ENCODE measurements at regions not wholly inside any gene's neighbourhood (a gene's known extent, or its start where the extent isn't known, plus 50 kb on each side); places are given as distances from the start of the nearest gene placed in this dataset.
"Not testable (repeated sequence)": the region's sequence is repeated elsewhere in the genome, so short reads cannot be mapped to it uniquely, and the experiment has no call there.

- DNase-seq (ENCODE audit: low read depth), result no peak
These were observed 162.1 kb downstream of the GLUL start for GRCh38 chr1:182229451-182229850.

GRCh38 chr1:182227864-182228547 is 163.6 kb downstream of the GLUL start:
- DNase-seq (ENCODE audit: low read depth), result no peak

GRCh38 chr1:182226618-182227017 is 165.0 kb downstream of the GLUL start:
- DNase-seq (ENCODE audit: low read depth), result no peak

GRCh38 chr1:182225755-182226154 is 164.2 kb upstream of the ZNF648 start:
- not testable (repeated sequence) for DNase-seq (ENCODE audit: low read depth)

- not testable (repeated sequence) for DNase-seq (ENCODE audit: low read depth)
These were observed 160.5 kb upstream of the ZNF648 start for GRCh38 chr1:182221990-182222389.

GRCh38 chr1:182221367-182221766 is 159.9 kb upstream of the ZNF648 start:
- DNase-seq (ENCODE audit: low read depth), result not testable (repeated sequence)

- no peak for DNase-seq (ENCODE audit: low read depth)
These were observed 156.5 kb upstream of the ZNF648 start for GRCh38 chr1:182217967-182218366.

- DNase-seq (ENCODE audit: low read depth), result no peak
These were observed 155.6 kb upstream of the ZNF648 start for GRCh38 chr1:182217071-182217470.

DNA sequence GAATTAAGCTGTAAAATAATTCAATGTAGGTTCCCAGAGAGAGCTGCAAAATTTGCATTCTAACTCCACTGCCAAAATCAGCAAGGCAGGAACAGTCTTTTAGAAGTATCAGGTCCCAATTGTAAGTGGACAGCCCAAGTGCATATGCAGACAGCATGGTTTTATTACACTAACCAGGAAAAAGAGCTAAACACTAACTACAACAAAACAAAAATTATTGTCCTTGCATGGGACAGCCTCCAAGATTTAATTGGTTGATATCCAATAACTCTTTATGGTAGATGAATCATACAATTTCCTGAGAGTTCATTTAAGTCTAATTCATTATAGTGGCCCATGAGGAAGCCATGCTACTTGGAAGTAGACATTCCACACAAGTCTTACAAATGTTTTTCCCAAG is 154.3 kb upstream of the ZNF648 start:
- DNase-seq (ENCODE audit: low read depth), result no peak

DNA sequence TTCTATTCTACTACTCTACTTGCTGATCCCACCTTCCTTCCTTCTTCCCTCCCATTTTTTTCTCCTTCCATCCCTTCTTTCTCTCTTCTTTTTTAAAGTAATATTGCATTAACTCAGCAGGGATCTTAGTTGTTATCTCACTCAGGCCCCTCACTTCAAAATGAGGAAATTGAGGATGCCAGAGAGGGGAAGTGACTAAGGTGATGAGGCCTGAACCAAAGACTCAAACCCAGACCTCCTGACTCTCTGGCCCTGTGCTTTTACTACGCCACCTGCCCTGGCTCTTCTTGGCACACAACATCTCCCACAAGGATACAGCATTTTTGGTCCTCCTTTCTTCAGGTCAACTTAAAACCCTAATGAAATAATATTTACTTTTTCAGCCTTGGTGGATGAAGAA is 151.7 kb upstream of the ZNF648 start:
- no peak for DNase-seq (ENCODE audit: low read depth)

DNA sequence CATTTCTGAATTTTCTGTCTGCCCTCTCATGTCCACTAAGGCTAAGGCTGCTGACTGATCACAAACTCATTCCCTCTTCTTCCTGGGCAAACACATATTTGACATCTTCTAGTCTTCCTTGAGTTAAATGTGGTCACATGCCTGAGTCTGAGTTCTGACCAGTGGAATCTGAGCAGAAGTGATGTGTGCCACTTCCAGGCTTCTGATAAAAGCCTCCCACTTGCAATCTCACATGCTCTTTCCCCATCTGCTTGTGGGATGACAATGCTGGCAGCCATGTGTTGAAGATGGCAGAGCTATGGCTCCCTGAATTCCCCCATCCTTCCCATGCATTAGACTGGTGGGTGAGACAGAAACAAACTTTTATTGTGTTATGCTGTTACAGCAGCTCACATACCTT is 149.9 kb upstream of the ZNF648 start:
- no peak for DNase-seq (ENCODE audit: low read depth)

DNA sequence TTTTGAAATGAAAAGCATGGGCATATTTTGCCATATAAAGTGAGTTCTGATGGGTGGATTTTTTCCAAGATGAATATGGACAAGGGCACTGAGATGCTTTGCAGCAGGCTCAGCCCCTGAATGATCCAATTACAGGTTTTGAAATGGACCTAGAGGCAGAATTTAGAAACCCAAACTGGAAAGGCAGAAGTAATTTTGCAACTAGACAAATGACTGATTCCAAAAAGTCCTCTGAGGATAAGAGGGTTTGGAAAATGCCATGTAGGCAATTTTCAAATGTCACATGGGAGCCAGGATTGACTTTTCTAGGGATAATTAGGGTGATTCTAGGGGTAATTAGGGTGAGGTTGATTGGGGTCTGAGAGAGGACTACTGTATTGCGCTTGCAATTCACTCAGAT is 148.9 kb upstream of the ZNF648 start:
- DNase-seq (ENCODE audit: low read depth), result no peak

DNA sequence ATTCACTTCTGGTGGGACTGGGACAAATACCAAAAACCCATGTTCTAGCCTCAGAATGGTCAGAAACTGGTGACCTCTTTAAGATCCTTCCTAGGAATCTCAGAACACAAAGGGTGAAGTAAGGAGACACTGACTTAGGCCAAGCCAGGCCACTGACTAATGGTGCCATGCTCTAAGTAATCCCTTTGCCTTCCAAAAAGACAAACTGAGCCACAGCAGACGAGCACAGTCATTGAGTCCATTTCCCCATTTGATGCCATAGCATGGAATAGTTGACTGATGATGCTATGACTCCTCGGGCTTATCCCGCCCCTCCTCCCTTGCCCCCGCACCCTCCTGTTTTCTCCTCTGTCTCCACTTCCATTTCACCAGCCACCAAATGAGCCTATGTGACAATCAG is 145.8 kb upstream of the ZNF648 start:
- DNase-seq (ENCODE audit: low read depth), result no peak

DNA sequence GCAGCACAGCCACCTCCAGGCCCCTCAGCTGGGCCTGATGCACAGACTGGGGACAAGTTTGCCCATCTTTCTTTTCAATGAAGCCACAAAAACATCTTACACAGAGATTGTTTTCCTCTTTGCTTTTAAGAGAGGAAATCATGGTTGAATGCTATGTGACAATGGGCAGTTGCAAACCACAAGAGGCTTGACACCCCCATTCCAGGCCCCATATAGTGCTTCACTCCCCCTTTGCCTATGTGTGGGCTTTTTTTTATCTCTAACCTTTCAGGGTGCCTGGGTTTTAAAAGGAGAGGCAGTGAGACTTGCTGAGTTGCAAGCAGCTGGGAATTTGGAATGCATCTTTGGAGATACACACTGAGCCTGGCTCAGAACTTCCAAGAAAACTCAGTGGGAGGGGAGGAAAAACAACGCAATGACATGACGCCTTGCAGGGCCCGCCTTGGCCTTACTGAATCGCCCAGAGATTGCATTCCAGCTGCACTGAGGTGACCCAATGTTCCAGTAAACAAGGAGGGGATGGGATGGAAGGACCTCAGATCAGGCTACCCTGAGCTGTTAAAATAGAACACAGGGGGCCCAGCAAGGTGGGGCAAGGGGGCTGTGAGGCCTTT is 145.2 kb upstream of the ZNF648 start:
- DNase-seq (ENCODE audit: low read depth), result no peak

GRCh38 chr1:182205351-182206022 is 144.0 kb upstream of the ZNF648 start:
- no peak for DNase-seq (ENCODE audit: low read depth)

DNA sequence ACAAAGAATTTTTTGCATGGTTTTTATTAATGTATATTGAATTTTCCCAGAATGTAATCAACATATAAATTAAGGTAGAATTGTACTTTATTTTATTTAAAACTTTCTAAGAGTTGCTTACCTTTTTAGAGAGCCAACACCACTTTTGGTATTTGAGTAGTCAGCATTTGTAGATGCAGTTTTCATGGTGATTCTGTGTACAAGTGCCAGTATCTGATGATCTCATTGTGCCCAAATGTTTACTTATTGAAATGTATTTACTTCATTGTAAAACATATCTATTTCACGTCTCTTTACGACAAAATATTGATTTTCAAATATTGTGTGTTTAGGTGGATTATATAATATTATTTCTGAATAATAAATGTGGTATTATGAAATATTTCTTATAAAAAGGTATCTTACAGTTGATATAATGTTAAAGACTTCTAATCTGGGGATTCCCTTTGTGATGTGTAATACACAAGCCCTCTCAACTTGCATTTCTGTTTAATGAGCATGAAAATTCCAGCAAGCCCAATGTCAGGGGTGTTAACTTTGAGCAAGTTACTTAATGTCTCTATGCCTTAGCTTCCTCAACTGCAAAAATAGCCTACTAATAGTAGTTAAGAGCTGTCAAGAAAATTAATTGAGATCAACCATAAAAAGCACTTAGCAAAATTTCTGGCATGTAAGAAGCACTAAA is 141.8 kb upstream of the ZNF648 start:
- DNase-seq (ENCODE audit: low read depth), result no peak

DNA sequence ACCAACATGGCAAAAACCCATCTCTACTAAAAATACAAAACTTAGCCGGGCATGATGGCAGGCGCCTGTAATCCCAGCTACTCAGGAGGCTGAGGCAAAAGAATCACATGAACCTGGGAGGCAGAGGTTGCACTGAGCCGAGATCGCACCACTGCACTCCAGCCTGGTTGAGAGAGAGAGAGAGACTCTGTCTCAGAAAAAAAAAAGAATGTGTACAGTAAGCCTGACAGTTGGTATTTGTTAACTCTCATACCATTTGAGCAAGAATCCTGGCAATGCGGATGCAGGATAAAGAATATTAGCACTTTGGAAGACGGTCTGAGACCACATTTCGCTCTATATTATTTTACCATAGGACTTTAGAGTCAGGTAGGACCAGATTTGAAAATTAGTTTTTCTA is 140.0 kb upstream of the ZNF648 start:
- DNase-seq (ENCODE audit: low read depth), result not testable (repeated sequence)

- no peak for DNase-seq (ENCODE audit: low read depth)
These were observed 138.7 kb upstream of the ZNF648 start for GRCh38 chr1:182200025-182200812.

- DNase-seq (ENCODE audit: low read depth), result no peak
These were observed 136.6 kb upstream of the ZNF648 start for GRCh38 chr1:182198006-182198605.

GRCh38 chr1:182196897-182197870 is 135.7 kb upstream of the ZNF648 start:
- no peak for DNase-seq (ENCODE audit: low read depth)

Measured in stimulated activated CD8-positive, alpha-beta memory T cell treated with anti-CD3 and anti-CD28 coated beads, Interleukin-15, amount 100 ng/mL, for 1 hour (primary cell).